ENCODE measurements at regions not wholly inside any gene's neighbourhood (a gene's known extent, or its start where the extent isn't known, plus 50 kb on each side); places are given as distances from the start of the nearest gene placed in this dataset.

DNA sequence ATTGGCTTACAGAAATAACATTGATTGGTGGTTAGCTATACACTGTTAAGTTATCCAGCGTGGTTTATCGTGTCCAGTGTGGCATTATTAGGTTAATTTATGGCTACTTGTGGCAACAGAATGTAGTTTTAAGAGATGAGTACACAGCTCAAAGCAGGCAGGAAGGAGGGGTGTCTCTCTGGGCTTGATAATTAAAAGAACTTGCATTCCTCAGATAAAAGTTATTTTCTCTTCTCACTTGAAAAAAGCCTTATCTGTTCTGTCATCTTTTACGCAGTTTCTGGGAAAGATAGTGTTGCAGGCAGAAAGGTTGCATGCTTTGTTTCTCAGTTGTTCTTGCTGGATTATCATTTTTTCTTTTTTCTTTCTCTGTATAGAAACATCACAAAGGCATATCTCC lies 154.4 kb upstream of the COL3A1 start:
- H3K9me3 ChIP-seq, result no peaks in the 10 kb centered on the region

GRCh38 chr2:188820576-188820975 lies 153.6 kb upstream of the COL3A1 start:
- no peak for TF ChIP-seq CTCF (IDR thresholded peaks at IDR 0.05)
- no peaks in the 10 kb centered on the region for H3K4me1 ChIP-seq (ENCODE audit: control insufficient read depth in 1 of 2, low read depth in 2 of 2)
- no peak overlapping the region for H3K4me3 ChIP-seq
- no peak overlapping the region for H3K27ac ChIP-seq
- no peaks in the 10 kb centered on the region for H3K27me3 ChIP-seq (replicated peaks; ENCODE audit: insufficient read depth)
- DNase-seq (ENCODE audit: low spot score) (no peak), ATAC-seq (ENCODE audit: insufficient number of reproducible peaks, low FRiP score, low read depth) (no peak)
- H3K9me3 ChIP-seq, result no peaks in the 10 kb centered on the region
- no peaks in the 10 kb centered on the region for H3K36me3 ChIP-seq

More for the DNA sequence above, 154.4 kb upstream of the COL3A1 start:
- Histone ChIP-seq H3K4me3 (no peak overlapping the region), H3K4me1 (ENCODE audit: control insufficient read depth in 1 of 2, low read depth in 2 of 2) (no peaks in the 10 kb centered on the region), H3K27ac (no peak overlapping the region), H3K36me3 (no peaks in the 10 kb centered on the region), H3K27me3 (replicated peaks; ENCODE audit: insufficient read depth) (no peaks in the 10 kb centered on the region)
- DNase-seq (ENCODE audit: low spot score) (no peak), ATAC-seq (ENCODE audit: insufficient number of reproducible peaks, low FRiP score, low read depth) (no peak)
- TF ChIP-seq CTCF (IDR thresholded peaks at IDR 0.05), result no peak

DNA sequence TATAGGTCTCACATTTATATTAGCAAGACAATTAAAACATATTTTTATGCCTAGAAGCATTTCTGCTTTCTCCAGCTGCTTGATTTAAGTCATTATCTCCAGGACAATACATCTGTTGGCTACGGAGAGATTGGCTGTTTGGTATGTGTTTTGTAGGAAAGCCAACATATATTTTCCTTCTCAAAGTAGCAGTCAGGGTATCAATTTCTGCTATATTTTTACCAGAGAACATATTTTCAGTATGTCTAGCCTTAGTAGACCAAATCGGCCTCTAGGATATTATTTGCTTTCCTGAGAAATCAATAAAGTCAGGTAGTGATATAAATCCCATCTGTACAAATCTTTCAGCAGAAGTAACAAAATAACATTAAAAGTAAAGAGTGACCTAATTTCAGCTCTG lies 150.0 kb upstream of the COL3A1 start:
- ATAC-seq (ENCODE audit: insufficient number of reproducible peaks, low FRiP score, low read depth), result no peak
- Histone ChIP-seq H3K27me3 (replicated peaks; ENCODE audit: insufficient read depth) (no peaks in the 10 kb centered on the region), H3K4me1 (ENCODE audit: control insufficient read depth in 1 of 2, low read depth in 2 of 2) (no peaks in the 10 kb centered on the region), H3K36me3 (no peaks in the 10 kb centered on the region), H3K4me3 (no peak overlapping the region), H3K27ac (no peak overlapping the region), H3K9me3 (no peaks in the 10 kb centered on the region)
- no peak for DNase-seq (ENCODE audit: low spot score)
- TF ChIP-seq CTCF (IDR thresholded peaks at IDR 0.05), result no peak

GRCh38 chr2:188833331-188833730 lies 140.8 kb upstream of the COL3A1 start:
- H3K27me3 ChIP-seq (replicated peaks; ENCODE audit: insufficient read depth), result no peaks in the 10 kb centered on the region
- TF ChIP-seq CTCF (IDR thresholded peaks at IDR 0.05), result no peak
- no peak overlapping the region for H3K4me3 ChIP-seq
- DNase-seq (ENCODE audit: low spot score) (no peak), ATAC-seq (ENCODE audit: insufficient number of reproducible peaks, low FRiP score, low read depth) (no peak)
- H3K27ac ChIP-seq, result no peak overlapping the region
- no peaks in the 10 kb centered on the region for H3K36me3 ChIP-seq
- no peaks in the 10 kb centered on the region for H3K9me3 ChIP-seq
- no peaks in the 10 kb centered on the region for H3K4me1 ChIP-seq (ENCODE audit: control insufficient read depth in 1 of 2, low read depth in 2 of 2)

GRCh38 chr2:188833799-188834198 lies 140.4 kb upstream of the COL3A1 start:
- no peak for DNase-seq (ENCODE audit: low spot score)
- Histone ChIP-seq H3K4me3 (no peak overlapping the region), H3K9me3 (no peaks in the 10 kb centered on the region), H3K36me3 (no peaks in the 10 kb centered on the region), H3K27ac (no peak overlapping the region), H3K27me3 (replicated peaks; ENCODE audit: insufficient read depth) (no peaks in the 10 kb centered on the region), H3K4me1 (ENCODE audit: control insufficient read depth in 1 of 2, low read depth in 2 of 2) (no peaks in the 10 kb centered on the region)
- TF ChIP-seq CTCF (IDR thresholded peaks at IDR 0.05), result no peak
- ATAC-seq (ENCODE audit: insufficient number of reproducible peaks, low FRiP score, low read depth), result no peak
